VCaP (cell line): ENCODE measurements at regions not wholly inside any gene's neighbourhood (a gene's known extent, or its start where the extent isn't known, plus 50 kb on each side); places are given as distances from the start of the nearest gene placed in this dataset.

ENCODE experiments used
- H3K27ac ChIP-seq: fragments of 450-650 bp; 2 replicates; pipeline ENCODE4 v1.5.1; 2017
- TF ChIP-seq, protein P1 (sequence below): fragments of 450-650 bp; conservative IDR thresholded peaks from 2 replicates; pipeline ENCODE4 v1.5.1; 2017; ENCODE audit warnings: mild to moderate bottlenecking, moderate library complexity

- TF ChIP-seq, protein P1, sequence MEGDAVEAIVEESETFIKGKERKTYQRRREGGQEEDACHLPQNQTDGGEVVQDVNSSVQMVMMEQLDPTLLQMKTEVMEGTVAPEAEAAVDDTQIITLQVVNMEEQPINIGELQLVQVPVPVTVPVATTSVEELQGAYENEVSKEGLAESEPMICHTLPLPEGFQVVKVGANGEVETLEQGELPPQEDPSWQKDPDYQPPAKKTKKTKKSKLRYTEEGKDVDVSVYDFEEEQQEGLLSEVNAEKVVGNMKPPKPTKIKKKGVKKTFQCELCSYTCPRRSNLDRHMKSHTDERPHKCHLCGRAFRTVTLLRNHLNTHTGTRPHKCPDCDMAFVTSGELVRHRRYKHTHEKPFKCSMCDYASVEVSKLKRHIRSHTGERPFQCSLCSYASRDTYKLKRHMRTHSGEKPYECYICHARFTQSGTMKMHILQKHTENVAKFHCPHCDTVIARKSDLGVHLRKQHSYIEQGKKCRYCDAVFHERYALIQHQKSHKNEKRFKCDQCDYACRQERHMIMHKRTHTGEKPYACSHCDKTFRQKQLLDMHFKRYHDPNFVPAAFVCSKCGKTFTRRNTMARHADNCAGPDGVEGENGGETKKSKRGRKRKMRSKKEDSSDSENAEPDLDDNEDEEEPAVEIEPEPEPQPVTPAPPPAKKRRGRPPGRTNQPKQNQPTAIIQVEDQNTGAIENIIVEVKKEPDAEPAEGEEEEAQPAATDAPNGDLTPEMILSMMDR = no peak
- no peak overlapping the region for H3K27ac ChIP-seq
These were observed 72.0 kb upstream of the ANK3 start for GRCh38 chr10:60461688-60462087.

DNA sequence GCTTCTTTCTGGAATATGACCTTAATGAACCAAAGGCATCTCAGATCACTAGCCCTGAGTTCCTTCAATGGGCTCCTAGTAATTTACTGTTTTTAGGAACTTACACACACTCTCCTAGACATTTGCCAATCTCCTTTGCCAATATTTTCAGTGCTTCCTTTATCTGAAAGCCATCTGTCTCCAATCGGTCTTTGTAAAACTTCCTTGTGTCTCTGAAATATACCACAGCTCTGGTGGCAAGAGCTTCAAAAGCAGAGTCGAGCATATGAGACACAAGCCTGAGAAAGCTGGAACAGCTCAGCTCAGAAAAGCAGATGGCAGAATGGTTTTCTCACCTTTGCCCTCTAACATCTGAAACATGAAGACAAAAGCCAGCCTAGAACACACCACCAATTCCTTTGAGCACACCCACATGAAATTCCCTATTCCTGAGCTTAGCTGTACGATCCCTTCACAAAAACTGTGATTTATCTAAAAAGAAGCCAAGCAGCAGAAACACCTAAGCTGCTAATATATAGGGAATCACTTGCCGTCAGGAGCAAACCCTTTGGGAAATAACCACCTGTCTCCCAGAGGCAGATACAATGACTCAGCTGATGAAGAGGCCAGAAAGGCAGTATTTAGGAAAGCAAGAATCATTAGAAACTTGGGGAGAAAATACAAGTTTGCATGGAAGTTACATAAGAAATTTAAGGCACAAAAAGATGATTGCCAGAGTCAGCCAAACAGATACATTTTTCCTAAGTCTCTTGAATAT, 70.2 kb upstream of the ANK3 start:
- TF ChIP-seq, protein P1 = no peak
- no peak overlapping the region for H3K27ac ChIP-seq

GRCh38 chr10:60456053-60456452, 66.4 kb upstream of the ANK3 start:
- H3K27ac ChIP-seq = no peak overlapping the region
- TF ChIP-seq, protein P1 = no peak

GRCh38 chr10:60454336-60454735, 64.7 kb upstream of the ANK3 start:
- no peak overlapping the region for H3K27ac ChIP-seq
- TF ChIP-seq, protein P1 = no peak

- TF ChIP-seq, protein P1 = no peak
- H3K27ac ChIP-seq = no peak overlapping the region
These were observed 63.4 kb upstream of the ANK3 start for GRCh38 chr10:60453036-60453435.

DNA sequence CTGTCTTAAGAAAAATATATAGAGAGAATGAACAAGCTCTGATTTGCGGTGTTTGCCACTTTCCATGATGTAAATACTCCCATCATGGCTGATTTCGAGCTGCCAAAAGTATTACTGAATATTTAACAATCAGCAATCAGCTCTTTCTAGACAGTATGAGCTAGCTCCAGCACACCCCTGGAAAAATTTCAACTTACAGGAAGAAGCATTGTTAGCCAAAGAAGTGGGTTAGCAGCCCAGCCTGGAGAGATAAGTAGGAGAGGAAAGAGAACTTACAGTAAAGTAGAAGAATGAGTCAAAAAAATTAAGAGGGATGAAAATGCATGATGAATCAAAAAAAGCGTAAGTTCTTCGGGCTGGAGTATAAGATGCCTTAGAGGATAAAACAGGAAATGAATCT, 60.6 kb upstream of the ANK3 start:
- H3K27ac ChIP-seq = no peak overlapping the region
- TF ChIP-seq, protein P1 = no peak

GRCh38 chr10:60448246-60448645, 58.6 kb upstream of the ANK3 start:
- TF ChIP-seq, protein P1 = no peak
- H3K27ac ChIP-seq = peak overlapping the region; percentile 55
